G401 (cell line): ENCODE measurements at regions not wholly inside any gene's neighbourhood (a gene's known extent, or its start where the extent isn't known, plus 50 kb on each side); places are given as distances from the start of the nearest gene placed in this dataset.

Experiments
- DNase-seq: peaks from one replicate; pipeline ENCODE4 v3.0.0-alpha.2; 2015; ENCODE audit warnings: low spot score
- in situ Hi-C: cut with HindIII; loops from 2 replicates; pipeline ENCODE4 v1.10.0; 2016; ENCODE audit warnings: low sequenced_read_pairs, mixed read lengths

- no peak for DNase-seq
- in situ Hi-C loops, result no loop called here
These were observed 220.1 kb upstream of the C14orf180 start for GRCh38 chr14:104359301-104359968.

GRCh38 chr14:104359969-104360442 lies 219.6 kb upstream of the C14orf180 start:
- in situ Hi-C loops, result no loop called here
- DNase-seq, result no peak

GRCh38 chr14:104360501-104360900 lies 219.1 kb upstream of the C14orf180 start:
- in situ Hi-C loops, result no loop called here
- DNase-seq, result no peak

GRCh38 chr14:104361101-104361591 lies 218.4 kb upstream of the C14orf180 start:
- no peak for DNase-seq
- in situ Hi-C loops, result no loop called here

GRCh38 chr14:104361921-104362681 lies 217.5 kb upstream of the C14orf180 start:
- in situ Hi-C loops, result no loop called here

GRCh38 chr14:104362761-104363605 lies 216.6 kb upstream of the C14orf180 start:
- no peak for DNase-seq
- in situ Hi-C loops, result no loop called here

More at GRCh38 chr14:104361921-104362681, 217.5 kb upstream of the C14orf180 start:
- no peak for DNase-seq

- in situ Hi-C loops, result no loop called here
- no peak for DNase-seq
These were observed 215.4 kb upstream of the C14orf180 start for GRCh38 chr14:104363891-104364760.

GRCh38 chr14:104364830-104365229 lies 214.7 kb upstream of the C14orf180 start:
- in situ Hi-C loops, result no loop called here
- DNase-seq, result no peak

- no peak for DNase-seq
- in situ Hi-C loops, result no loop called here
These were observed 212.4 kb upstream of the C14orf180 start for GRCh38 chr14:104366931-104367865.

GRCh38 chr14:104367866-104368750 lies 211.5 kb upstream of the C14orf180 start:
- in situ Hi-C loops, result no loop called here
- DNase-seq, result no peak

GRCh38 chr14:104368751-104369100 lies 210.8 kb upstream of the C14orf180 start:
- in situ Hi-C loops, result no loop called here
- no peak for DNase-seq

- DNase-seq, result no peak
- in situ Hi-C loops, result no loop called here
These were observed 210.4 kb upstream of the C14orf180 start for GRCh38 chr14:104369208-104369607.

GRCh38 chr14:104370256-104370870 lies 209.2 kb upstream of the C14orf180 start:
- in situ Hi-C loops, result no loop called here
- peak; percentile 6 for DNase-seq

- no peak for DNase-seq
- in situ Hi-C loops, result no loop called here
These were observed 208.5 kb upstream of the C14orf180 start for GRCh38 chr14:104371031-104371430.

GRCh38 chr14:104371917-104372316 lies 207.6 kb upstream of the C14orf180 start:
- in situ Hi-C loops, result no loop called here

GRCh38 chr14:104372390-104373054 lies 207.0 kb upstream of the C14orf180 start:
- in situ Hi-C loops, result no loop called here
- DNase-seq, result no peak

More at GRCh38 chr14:104371917-104372316, 207.6 kb upstream of the C14orf180 start:
- no peak for DNase-seq
